ENCODE measurements at regions not wholly inside any gene's neighbourhood (a gene's known extent, or its start where the extent isn't known, plus 50 kb on each side); places are given as distances from the start of the nearest gene placed in this dataset.

DNA sequence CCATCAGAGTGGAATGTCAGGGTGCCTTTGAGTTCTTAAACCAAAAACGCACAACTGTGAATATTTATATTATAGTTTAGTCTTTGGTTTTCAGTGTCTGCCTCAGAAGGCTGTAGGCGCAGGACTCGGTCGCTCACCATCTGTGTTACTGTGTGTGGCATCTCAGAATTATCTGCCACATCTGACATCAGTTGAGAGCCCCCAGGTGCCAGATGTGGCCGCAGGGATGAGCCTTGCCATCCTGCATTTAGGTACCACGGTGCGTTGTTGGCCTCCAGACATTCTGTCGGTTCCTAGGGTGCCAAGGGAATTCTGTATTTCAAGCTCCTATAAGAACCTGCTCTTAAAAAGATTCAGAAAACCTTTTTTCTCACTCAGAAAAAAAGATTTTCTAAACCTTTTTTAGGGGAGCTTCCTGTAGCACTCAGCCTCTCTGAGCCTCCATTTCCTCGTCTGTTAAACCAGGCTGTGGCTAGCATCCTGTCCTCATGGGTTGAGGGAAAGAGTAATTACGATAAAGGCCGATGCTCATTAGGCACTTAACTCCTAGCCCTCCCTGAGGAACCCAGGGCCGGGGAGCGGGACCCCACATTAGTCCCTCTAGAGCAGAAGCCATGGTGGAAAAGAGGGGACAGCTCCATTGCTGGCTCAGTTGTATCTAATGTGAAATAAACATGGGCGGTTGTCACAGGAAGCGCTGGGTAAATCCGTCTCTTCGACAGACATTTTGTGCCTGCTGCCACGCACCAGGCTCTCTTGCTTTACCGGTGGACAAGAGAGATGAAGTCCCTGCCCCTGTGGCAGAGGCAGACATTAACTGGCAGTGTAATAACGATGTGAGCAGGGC lies 70.2 kb upstream of the MORC3 start (continued):
- no peak for TF ChIP-seq PHF8 (conservative IDR thresholded peaks at IDR 0.05; ENCODE audit: low read depth, low read length)

Measured in H1 (cell line).